OCI-LY7 (cell line): ENCODE measurements at regions not wholly inside any gene's neighbourhood (a gene's known extent, or its start where the extent isn't known, plus 50 kb on each side); places are given as distances from the start of the nearest gene placed in this dataset.

Experiments
- CTCF ChIP-seq: fragments of 200-600 bp; sonication (generic); conservative IDR thresholded peaks from 2 replicates; pipeline ENCODE4 v1.5.1; 2014; ENCODE audit warnings: mild to moderate bottlenecking, antibody characterized with exemption, low read length, moderate library complexity, mixed read lengths
- EZH2phosphoT487 ChIP-seq: fragments of 200-600 bp; sonication (generic); IDR thresholded peaks from 2 replicates; pipeline ENCODE4 v1.6.1; 2018; ENCODE audit warnings: low read depth, borderline replicate concordance, mild to moderate bottlenecking, mixed run types, antibody characterized with exemption, low read length, moderate library complexity, mixed read lengths

- TF ChIP-seq CTCF (no peak), EZH2phosphoT487 (no peak)
Measured at GRCh38 chr20:50431066-50431450, 79.1 kb upstream of the PTPN1 start.
